ENCODE measurements at regions not wholly inside any gene's neighbourhood (a gene's known extent, or its start where the extent isn't known, plus 50 kb on each side); places are given as distances from the start of the nearest gene placed in this dataset.

- TF ChIP-seq CTCF (IDR thresholded peaks at IDR 0.05), result no peak
- TF ChIP-seq POLR2AphosphoS5 (IDR thresholded peaks at IDR 0.05; ENCODE audit: low read depth, low read length), result no peak
Observed at GRCh38 chr18:27602092-27602491, 417.0 kb upstream of the CHST9 start.

All from Panc1 (cell line).